ENCODE measurements at regions not wholly inside any gene's neighbourhood (a gene's known extent, or its start where the extent isn't known, plus 50 kb on each side); places are given as distances from the start of the nearest gene placed in this dataset.

- TF ChIP-seq CTCF (IDR thresholded peaks at IDR 0.05; ENCODE audit: low read depth, low read length) (no peak), EZH2phosphoT487 (IDR thresholded peaks at IDR 0.05; ENCODE audit: low read depth) (no peak)
Observed at GRCh38 chr19:29290853-29291252, 77.9 kb upstream of the UQCRFS1 start.
